Neural cell (in vitro differentiated cells): ENCODE measurements at regions not wholly inside any gene's neighbourhood (a gene's known extent, or its start where the extent isn't known, plus 50 kb on each side); places are given as distances from the start of the nearest gene placed in this dataset.

Experiments
- H2AFZ ChIP-seq: fragments of 200-600, 300-800 bp; sonication (generic), shearing (Covaris generic); 2 replicates; pipeline ENCODE4 v1.6.0; 2014; ENCODE audit warnings: low read depth, mild to moderate bottlenecking, antibody characterized with exemption, low read length, moderate library complexity
- H3F3A ChIP-seq: fragments of 200-600 bp; shearing (Covaris generic); 2 replicates; pipeline ENCODE4 v1.6.1; 2016; ENCODE audit warnings: mild to moderate bottlenecking, moderate library complexity, mixed read lengths, antibody characterized with exemption, low read length; ENCODE audit not compliant: insufficient read depth, poor library complexity, severe bottlenecking
- H3K27ac ChIP-seq: fragments of 200-600, 300-800 bp; sonication (generic), shearing (Covaris generic); 2 replicates; pipeline ENCODE4 v1.5.1; 2014; ENCODE audit warnings: mild to moderate bottlenecking, low read length, moderate library complexity
- H3K27me3 ChIP-seq: fragments of 300-800, 200-600 bp; sonication (generic), shearing (Covaris generic); 2 replicates; pipeline ENCODE4 v1.6.0; 2014; ENCODE audit warnings: mild to moderate bottlenecking, low read depth, low read length, moderate library complexity; ENCODE audit not compliant: insufficient read depth
- H3K36me3 ChIP-seq: fragments of 300-800, 200-600 bp; sonication (generic), shearing (Covaris generic); 2 replicates; pipeline ENCODE4 v1.5.1; 2014; ENCODE audit warnings: mild to moderate bottlenecking, antibody characterized with exemption, low read length, moderate library complexity; ENCODE audit not compliant: insufficient read depth
- H3K4me2 ChIP-seq: fragments of 300-800, 200-600 bp; sonication (generic), shearing (Covaris generic); 2 replicates; pipeline ENCODE4 v1.6.0; 2014; ENCODE audit warnings: mild to moderate bottlenecking, low read length
- H3K4me3 ChIP-seq: fragments of 300-800, 200-600 bp; sonication (generic), shearing (Covaris generic); 2 replicates; pipeline ENCODE4 v1.5.1; 2014; ENCODE audit warnings: mild to moderate bottlenecking, low read length, moderate library complexity
- H3K79me2 ChIP-seq: fragments of 200-600 bp; shearing (Covaris generic); replicated peaks from 2 replicates; pipeline ENCODE4 v1.6.0; 2014; ENCODE audit warnings: mild to moderate bottlenecking, low read length, moderate library complexity; ENCODE audit not compliant: insufficient read depth
- H3K9ac ChIP-seq: fragments of 300-800, 200-600 bp; sonication (generic), shearing (Covaris generic); 2 replicates; pipeline ENCODE4 v1.6.1; 2016; ENCODE audit warnings: mild to moderate bottlenecking, low read length, mixed read lengths
- H3K9me2 ChIP-seq: fragments of 200-600 bp; shearing (Covaris generic); 2 replicates; pipeline ENCODE4 v1.6.1; 2016; ENCODE audit warnings: mild to moderate bottlenecking, low read length, mixed read lengths; ENCODE audit not compliant: insufficient read depth
- H3K9me3 ChIP-seq: fragments of 200-600, 300-800 bp; sonication (generic), shearing (Covaris generic); 2 replicates; pipeline ENCODE4 v1.6.1; 2016; ENCODE audit warnings: mild to moderate bottlenecking, mixed run types, low read length, moderate library complexity, mixed read lengths
- H4K20me1 ChIP-seq: fragments of 200-600 bp; shearing (Covaris generic); 2 replicates; pipeline ENCODE4 v1.6.1; 2016; ENCODE audit warnings: mild to moderate bottlenecking, mixed run types; ENCODE audit not compliant: insufficient read depth
- EP300 ChIP-seq: fragments of 450-650 bp; conservative IDR thresholded peaks from 2 replicates; pipeline ENCODE4 v1.6.1; 2014; ENCODE audit warnings: antibody characterized with exemption, mild to moderate bottlenecking, moderate library complexity; ENCODE audit not compliant: poor library complexity, severe bottlenecking
- EZH2 ChIP-seq: fragments of 200-600, 300-800 bp; shearing (Covaris generic), sonication (generic); IDR thresholded peaks from 2 replicates; pipeline ENCODE4 v1.6.1; 2014; ENCODE audit warnings: antibody characterized with exemption, low read length, borderline replicate concordance, mild to moderate bottlenecking; ENCODE audit not compliant: insufficient read depth, poor library complexity, severe bottlenecking
- MXI1 ChIP-seq: fragments of 450-650 bp; conservative IDR thresholded peaks from 2 replicates; pipeline ENCODE4 v1.6.1; 2014; ENCODE audit warnings: antibody characterized with exemption, mild to moderate bottlenecking; ENCODE audit not compliant: poor library complexity, severe bottlenecking
- POLR2AphosphoS5 ChIP-seq: IDR thresholded peaks from 2 replicates; pipeline ENCODE4 v1.6.1; 2012
- RAD21 ChIP-seq: fragments of 450-650 bp; conservative IDR thresholded peaks from 2 replicates; pipeline ENCODE4 v1.6.1; 2014; ENCODE audit warnings: antibody characterized with exemption, mild to moderate bottlenecking, moderate library complexity
- REST ChIP-seq: IDR thresholded peaks from 2 replicates; pipeline ENCODE4 v1.6.1; 2012; ENCODE audit warnings: borderline replicate concordance
- SMC3 ChIP-seq: fragments of 450-650 bp; conservative IDR thresholded peaks from 2 replicates; pipeline ENCODE4 v1.6.1; 2014; ENCODE audit warnings: antibody characterized with exemption, mild to moderate bottlenecking, moderate library complexity; ENCODE audit not compliant: poor library complexity
- TAF1 ChIP-seq: IDR thresholded peaks from 2 replicates; pipeline ENCODE4 v1.6.1; 2012; ENCODE audit warnings: low read depth
- TF ChIP-seq, protein P1 (sequence below): fragments of 450-650 bp; IDR thresholded peaks from 2 replicates; pipeline ENCODE4 v1.5.1; 2014; ENCODE audit warnings: antibody characterized with exemption, mild to moderate bottlenecking, moderate library complexity; ENCODE audit not compliant: poor library complexity, severe bottlenecking

DNA sequence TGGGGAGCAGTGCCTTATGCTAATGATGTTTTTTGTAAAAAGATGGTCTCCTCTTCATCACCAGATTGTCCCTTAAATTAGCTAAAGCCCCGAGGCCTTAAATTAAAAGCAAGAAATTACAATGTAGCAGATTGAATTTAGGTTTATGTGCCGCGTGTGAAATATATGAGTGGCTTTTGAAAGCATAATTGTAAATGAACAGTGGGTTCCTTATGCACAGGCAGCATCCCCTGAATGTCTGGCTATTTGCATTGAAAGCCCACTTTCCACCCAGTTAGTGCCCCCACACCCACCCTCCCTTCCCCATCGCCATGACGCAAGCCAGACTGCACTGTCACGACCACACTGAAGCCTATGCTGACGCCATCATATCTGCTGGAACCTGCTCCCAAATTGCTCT, 62.4 kb upstream of the SORCS3 start:
- Histone ChIP-seq H3K4me3 (no peak overlapping the region), H3K27ac (no peak overlapping the region), H2AFZ (no peak overlapping the region), H4K20me1 (no peaks in the 10 kb centered on the region), H3K27me3 (no peaks in the 10 kb centered on the region), H3F3A (no peaks in the 10 kb centered on the region), H3K9me2 (no peaks in the 10 kb centered on the region), H3K4me2 (no peak overlapping the region), H3K36me3 (no peaks in the 10 kb centered on the region), H3K9me3 (no peaks in the 10 kb centered on the region), H3K79me2 (no peaks in the 10 kb centered on the region), H3K9ac (no peak overlapping the region)
- no peak for TF ChIP-seq REST
- no peak for TF ChIP-seq MXI1
- no peak for TF ChIP-seq RAD21
- no peak for TF ChIP-seq EP300

DNA sequence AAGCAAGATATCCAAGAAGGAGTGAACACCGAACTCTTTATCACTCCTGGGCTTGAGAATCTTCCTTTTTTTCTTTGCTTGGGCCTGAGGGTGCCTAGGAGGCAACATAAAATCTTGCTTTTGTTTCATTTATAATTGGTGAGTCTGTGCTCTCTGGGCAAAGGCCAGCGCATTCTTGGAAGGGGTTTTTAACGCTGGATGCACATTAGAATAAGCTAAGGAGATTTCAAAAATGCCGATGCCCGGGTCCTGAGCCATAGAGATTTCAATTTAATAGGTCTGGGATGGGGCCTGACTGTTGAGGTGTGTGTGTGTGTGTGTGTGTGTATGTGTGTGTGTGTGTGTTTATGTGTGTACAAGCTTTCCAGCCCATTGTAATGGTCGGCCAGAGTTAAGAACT, 62.0 kb upstream of the SORCS3 start:
- H3K27ac ChIP-seq: no peak overlapping the region

More for the DNA sequence above, 62.0 kb upstream of the SORCS3 start:
- Histone ChIP-seq H3K79me2 (no peaks in the 10 kb centered on the region), H3F3A (no peaks in the 10 kb centered on the region), H3K9ac (no peak overlapping the region), H3K4me2 (no peak overlapping the region), H3K36me3 (no peaks in the 10 kb centered on the region), H3K9me3 (no peaks in the 10 kb centered on the region), H3K27me3 (no peaks in the 10 kb centered on the region), H4K20me1 (no peaks in the 10 kb centered on the region), H3K4me3 (no peak overlapping the region), H2AFZ (no peak overlapping the region), H3K9me2 (no peaks in the 10 kb centered on the region)
- TF ChIP-seq, protein P1, sequence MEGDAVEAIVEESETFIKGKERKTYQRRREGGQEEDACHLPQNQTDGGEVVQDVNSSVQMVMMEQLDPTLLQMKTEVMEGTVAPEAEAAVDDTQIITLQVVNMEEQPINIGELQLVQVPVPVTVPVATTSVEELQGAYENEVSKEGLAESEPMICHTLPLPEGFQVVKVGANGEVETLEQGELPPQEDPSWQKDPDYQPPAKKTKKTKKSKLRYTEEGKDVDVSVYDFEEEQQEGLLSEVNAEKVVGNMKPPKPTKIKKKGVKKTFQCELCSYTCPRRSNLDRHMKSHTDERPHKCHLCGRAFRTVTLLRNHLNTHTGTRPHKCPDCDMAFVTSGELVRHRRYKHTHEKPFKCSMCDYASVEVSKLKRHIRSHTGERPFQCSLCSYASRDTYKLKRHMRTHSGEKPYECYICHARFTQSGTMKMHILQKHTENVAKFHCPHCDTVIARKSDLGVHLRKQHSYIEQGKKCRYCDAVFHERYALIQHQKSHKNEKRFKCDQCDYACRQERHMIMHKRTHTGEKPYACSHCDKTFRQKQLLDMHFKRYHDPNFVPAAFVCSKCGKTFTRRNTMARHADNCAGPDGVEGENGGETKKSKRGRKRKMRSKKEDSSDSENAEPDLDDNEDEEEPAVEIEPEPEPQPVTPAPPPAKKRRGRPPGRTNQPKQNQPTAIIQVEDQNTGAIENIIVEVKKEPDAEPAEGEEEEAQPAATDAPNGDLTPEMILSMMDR: no peak
- TF ChIP-seq REST (no peak), SMC3 (no peak), EP300 (no peak), TAF1 (no peak), MXI1 (no peak), RAD21 (no peak), POLR2AphosphoS5 (no peak), EZH2 (no peak)
